ENCODE measurements at regions not wholly inside any gene's neighbourhood (a gene's known extent, or its start where the extent isn't known, plus 50 kb on each side); places are given as distances from the start of the nearest gene placed in this dataset.

- H3K4me1 Mint-ChIP-seq (ENCODE audit: low read depth): peaks cover 17% of the 10 kb centered on the region
- no peak overlapping the region for H3K4me3 Mint-ChIP-seq (ENCODE audit: unreplicated experiment)
- H3K9me3 Mint-ChIP-seq (ENCODE audit: low read depth): peaks cover 2% of the 10 kb centered on the region
These were observed 80.4 kb upstream of the BCOR start for GRCh38 chrX:40177942-40178715.

DNA sequence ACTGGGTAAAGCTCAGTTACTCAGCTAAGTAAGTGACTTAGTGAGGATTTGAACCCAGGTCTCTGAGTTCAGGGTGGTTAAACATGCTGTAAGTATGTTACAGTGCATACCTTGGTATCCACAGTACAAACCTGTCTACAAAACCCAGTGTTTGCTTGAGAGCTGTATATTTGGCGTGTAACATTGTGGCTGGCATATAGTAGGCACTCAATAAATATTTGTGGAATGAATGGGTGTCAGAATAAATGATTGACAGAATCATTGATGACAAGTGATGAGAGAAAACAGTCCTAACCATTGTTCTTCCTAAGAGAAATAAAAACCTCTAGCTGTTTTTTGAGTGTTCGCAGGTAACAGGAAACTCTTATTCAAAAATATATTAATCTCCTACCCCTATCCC, 79.7 kb upstream of the BCOR start:
- Mint-ChIP-seq H3K36me3 (ENCODE audit: low read depth) (no peaks in the 10 kb centered on the region), H3K4me1 (ENCODE audit: low read depth) (peaks cover 17% of the 10 kb centered on the region), H3K27ac (ENCODE audit: unreplicated experiment) (no peak overlapping the region), H3K27me3 (ENCODE audit: low read depth) (no peaks in the 10 kb centered on the region), H3K9me3 (ENCODE audit: low read depth) (peaks cover 2% of the 10 kb centered on the region), H3K4me3 (ENCODE audit: unreplicated experiment) (no peak overlapping the region)
- no peak for DNase-seq (ENCODE audit: low spot score)
- TF ChIP-seq CTCF (IDR thresholded peaks at IDR 0.05): no peak

More at GRCh38 chrX:40177942-40178715, 80.4 kb upstream of the BCOR start:
- no peaks in the 10 kb centered on the region for H3K27me3 Mint-ChIP-seq (ENCODE audit: low read depth)
- DNase-seq (ENCODE audit: low spot score): peak; percentile 38
- TF ChIP-seq CTCF (IDR thresholded peaks at IDR 0.05): no peak
- H3K27ac Mint-ChIP-seq (ENCODE audit: unreplicated experiment): no peak overlapping the region
- no peaks in the 10 kb centered on the region for H3K36me3 Mint-ChIP-seq (ENCODE audit: low read depth)

GRCh38 chrX:40177117-40177430, 79.3 kb upstream of the BCOR start:
- peak; percentile 32 for TF ChIP-seq CTCF (IDR thresholded peaks at IDR 0.05)
- DNase-seq (ENCODE audit: low spot score): peak; percentile 33
- H3K27me3 Mint-ChIP-seq (ENCODE audit: low read depth): no peaks in the 10 kb centered on the region
- peaks cover 2% of the 10 kb centered on the region for H3K9me3 Mint-ChIP-seq (ENCODE audit: low read depth)
- peaks cover 17% of the 10 kb centered on the region for H3K4me1 Mint-ChIP-seq (ENCODE audit: low read depth)
- peak overlapping the region; percentile 51 for H3K27ac Mint-ChIP-seq (ENCODE audit: unreplicated experiment)
- peak overlapping the region; percentile 74 for H3K4me3 Mint-ChIP-seq (ENCODE audit: unreplicated experiment)
- H3K36me3 Mint-ChIP-seq (ENCODE audit: low read depth): no peaks in the 10 kb centered on the region

GRCh38 chrX:40176351-40177116, 78.8 kb upstream of the BCOR start:
- peaks cover 19% of the 10 kb centered on the region for H3K4me1 Mint-ChIP-seq (ENCODE audit: low read depth)
- peaks cover 2% of the 10 kb centered on the region for H3K9me3 Mint-ChIP-seq (ENCODE audit: low read depth)
- TF ChIP-seq CTCF (IDR thresholded peaks at IDR 0.05): no peak
- DNase-seq (ENCODE audit: low spot score): peak; percentile 86
- peak overlapping the region; percentile 51 for H3K27ac Mint-ChIP-seq (ENCODE audit: unreplicated experiment)
- H3K36me3 Mint-ChIP-seq (ENCODE audit: low read depth): no peaks in the 10 kb centered on the region
- H3K4me3 Mint-ChIP-seq (ENCODE audit: unreplicated experiment): peak overlapping the region; percentile 74
- H3K27me3 Mint-ChIP-seq (ENCODE audit: low read depth): no peaks in the 10 kb centered on the region

DNA sequence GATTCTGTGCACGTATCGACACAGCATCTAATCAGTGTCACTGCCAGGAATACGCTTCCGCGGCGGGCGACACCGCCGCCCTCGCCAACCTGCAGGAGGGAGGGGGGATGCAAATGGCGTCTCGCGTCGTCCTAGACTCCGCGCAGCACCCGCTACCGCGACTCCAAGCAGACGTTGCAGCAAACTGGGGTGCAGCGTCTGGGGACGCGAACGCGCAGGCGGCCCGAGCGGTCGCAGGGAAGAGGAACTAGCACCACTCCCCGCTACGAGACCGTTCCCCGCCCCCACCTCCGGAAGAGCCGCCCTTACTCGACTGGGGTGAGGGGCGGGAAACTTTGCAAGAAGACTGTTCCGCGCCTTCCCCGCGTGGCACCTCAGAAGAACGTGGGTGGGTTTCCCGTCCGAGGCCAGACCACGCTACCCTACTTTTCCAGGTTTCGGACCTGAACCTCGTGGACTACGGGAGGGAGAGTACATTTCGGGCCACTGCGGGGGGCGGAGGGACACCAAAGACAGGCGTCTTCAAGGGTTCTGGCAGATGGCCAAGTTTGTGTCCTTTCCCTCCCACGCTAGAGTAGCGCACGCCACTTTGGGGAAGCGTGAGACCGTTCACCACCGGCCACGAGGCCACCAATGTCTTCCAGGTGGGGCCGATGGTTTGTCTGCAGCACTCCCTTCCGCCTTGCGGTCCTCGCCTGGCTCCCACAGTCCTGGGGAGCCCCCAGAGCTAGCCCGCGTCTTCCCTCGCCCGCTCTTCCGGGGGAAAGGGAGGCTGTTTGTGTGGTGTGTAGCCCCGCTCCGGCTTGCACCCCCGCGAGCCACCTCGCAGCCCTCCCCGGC, 78.0 kb upstream of the BCOR start:
- Mint-ChIP-seq H3K27ac (ENCODE audit: unreplicated experiment) (peak overlapping the region; percentile 86), H3K4me3 (ENCODE audit: unreplicated experiment) (peak overlapping the region; percentile 74), H3K9me3 (ENCODE audit: low read depth) (no peaks in the 10 kb centered on the region), H3K36me3 (ENCODE audit: low read depth) (no peaks in the 10 kb centered on the region), H3K27me3 (ENCODE audit: low read depth) (no peaks in the 10 kb centered on the region), H3K4me1 (ENCODE audit: low read depth) (peaks cover 27% of the 10 kb centered on the region)
- DNase-seq (ENCODE audit: low spot score): peak; percentile 87
- TF ChIP-seq CTCF (IDR thresholded peaks at IDR 0.05): no peak
